ENCODE measurements at regions not wholly inside any gene's neighbourhood (a gene's known extent, or its start where the extent isn't known, plus 50 kb on each side); places are given as distances from the start of the nearest gene placed in this dataset.

DNA sequence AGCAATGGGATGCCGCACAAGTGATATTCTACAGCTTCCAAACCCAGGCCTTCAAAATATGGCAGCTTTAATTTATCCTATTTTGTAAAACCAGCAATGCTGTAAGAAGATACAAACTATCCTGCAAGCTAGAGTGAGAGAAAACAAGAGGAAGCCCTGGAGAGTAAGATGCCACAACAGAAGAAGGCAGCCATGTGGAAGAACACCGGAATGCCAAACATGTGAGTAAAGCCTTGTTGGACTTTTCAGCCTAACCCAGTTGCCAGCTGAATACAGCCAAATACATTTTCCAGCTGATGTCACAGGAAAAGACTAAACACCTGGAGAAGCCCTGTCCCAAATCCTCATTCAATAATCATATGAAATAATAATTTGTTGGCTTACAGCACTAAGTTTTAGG, 1115.1 kb upstream of the CADM2 start:
- TF ChIP-seq, protein P1, sequence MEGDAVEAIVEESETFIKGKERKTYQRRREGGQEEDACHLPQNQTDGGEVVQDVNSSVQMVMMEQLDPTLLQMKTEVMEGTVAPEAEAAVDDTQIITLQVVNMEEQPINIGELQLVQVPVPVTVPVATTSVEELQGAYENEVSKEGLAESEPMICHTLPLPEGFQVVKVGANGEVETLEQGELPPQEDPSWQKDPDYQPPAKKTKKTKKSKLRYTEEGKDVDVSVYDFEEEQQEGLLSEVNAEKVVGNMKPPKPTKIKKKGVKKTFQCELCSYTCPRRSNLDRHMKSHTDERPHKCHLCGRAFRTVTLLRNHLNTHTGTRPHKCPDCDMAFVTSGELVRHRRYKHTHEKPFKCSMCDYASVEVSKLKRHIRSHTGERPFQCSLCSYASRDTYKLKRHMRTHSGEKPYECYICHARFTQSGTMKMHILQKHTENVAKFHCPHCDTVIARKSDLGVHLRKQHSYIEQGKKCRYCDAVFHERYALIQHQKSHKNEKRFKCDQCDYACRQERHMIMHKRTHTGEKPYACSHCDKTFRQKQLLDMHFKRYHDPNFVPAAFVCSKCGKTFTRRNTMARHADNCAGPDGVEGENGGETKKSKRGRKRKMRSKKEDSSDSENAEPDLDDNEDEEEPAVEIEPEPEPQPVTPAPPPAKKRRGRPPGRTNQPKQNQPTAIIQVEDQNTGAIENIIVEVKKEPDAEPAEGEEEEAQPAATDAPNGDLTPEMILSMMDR (IDR thresholded peaks at IDR 0.05): no peak
- no peak for TF ChIP-seq POLR2A (IDR thresholded peaks at IDR 0.05)
